ENCODE measurements at regions not wholly inside any gene's neighbourhood (a gene's known extent, or its start where the extent isn't known, plus 50 kb on each side); places are given as distances from the start of the nearest gene placed in this dataset.
"Not testable (repeated sequence)": the region's sequence is repeated elsewhere in the genome, so short reads cannot be mapped to it uniquely, and the experiment has no call there.

- no peak overlapping the region for H3K4me3 ChIP-seq (ENCODE audit: low read depth, low read length)
- no peak for DNase-seq (ENCODE audit: low read depth)
- TF ChIP-seq CTCF (IDR thresholded peaks at IDR 0.05; ENCODE audit: control insufficient read depth, extremely low read depth, insufficient read depth): no peak
Observed at GRCh38 chr4:63122955-63123354, 1286.3 kb downstream of the TECRL start.

- DNase-seq (ENCODE audit: low read depth): no peak
- no peak overlapping the region for H3K4me3 ChIP-seq (ENCODE audit: low read depth, low read length)
- no peak for TF ChIP-seq CTCF (IDR thresholded peaks at IDR 0.05; ENCODE audit: control insufficient read depth, extremely low read depth, insufficient read depth)
Observed at GRCh38 chr4:63106600-63106999, 1302.7 kb downstream of the TECRL start.

- no peak for DNase-seq (ENCODE audit: low read depth)
- H3K4me3 ChIP-seq (ENCODE audit: low read depth, low read length): no peak overlapping the region
- no peak for TF ChIP-seq CTCF (IDR thresholded peaks at IDR 0.05; ENCODE audit: control insufficient read depth, extremely low read depth, insufficient read depth)
Observed at GRCh38 chr4:63105839-63106238, 1303.4 kb downstream of the TECRL start.

GRCh38 chr4:63090641-63091040, 1318.6 kb downstream of the TECRL start:
- no peak for TF ChIP-seq CTCF (IDR thresholded peaks at IDR 0.05; ENCODE audit: control insufficient read depth, extremely low read depth, insufficient read depth)
- H3K4me3 ChIP-seq (ENCODE audit: low read depth, low read length): no peak overlapping the region
- no peak for DNase-seq (ENCODE audit: low read depth)

GRCh38 chr4:63085091-63085490, 1324.2 kb downstream of the TECRL start:
- H3K4me3 ChIP-seq (ENCODE audit: low read depth, low read length): no peak overlapping the region
- TF ChIP-seq CTCF (IDR thresholded peaks at IDR 0.05; ENCODE audit: control insufficient read depth, extremely low read depth, insufficient read depth): no peak
- DNase-seq (ENCODE audit: low read depth): no peak

- no peak for TF ChIP-seq CTCF (IDR thresholded peaks at IDR 0.05; ENCODE audit: control insufficient read depth, extremely low read depth, insufficient read depth)
- no peak overlapping the region for H3K4me3 ChIP-seq (ENCODE audit: low read depth, low read length)
- no peak for DNase-seq (ENCODE audit: low read depth)
Observed at GRCh38 chr4:63080934-63081333, 1328.3 kb downstream of the TECRL start.

GRCh38 chr4:63063760-63064159, 1345.5 kb downstream of the TECRL start:
- TF ChIP-seq CTCF (IDR thresholded peaks at IDR 0.05; ENCODE audit: control insufficient read depth, extremely low read depth, insufficient read depth): no peak
- DNase-seq (ENCODE audit: low read depth): no peak
- no peak overlapping the region for H3K4me3 ChIP-seq (ENCODE audit: low read depth, low read length)

- H3K4me3 ChIP-seq (ENCODE audit: low read depth, low read length): not testable (repeated sequence)
Observed at GRCh38 chr4:63062891-63063290, 1346.4 kb downstream of the TECRL start.

More at GRCh38 chr4:63062891-63063290, 1346.4 kb downstream of the TECRL start:
- not testable (repeated sequence) for DNase-seq (ENCODE audit: low read depth)
